ENCODE measurements at regions not wholly inside any gene's neighbourhood (a gene's known extent, or its start where the extent isn't known, plus 50 kb on each side); places are given as distances from the start of the nearest gene placed in this dataset.

DNA sequence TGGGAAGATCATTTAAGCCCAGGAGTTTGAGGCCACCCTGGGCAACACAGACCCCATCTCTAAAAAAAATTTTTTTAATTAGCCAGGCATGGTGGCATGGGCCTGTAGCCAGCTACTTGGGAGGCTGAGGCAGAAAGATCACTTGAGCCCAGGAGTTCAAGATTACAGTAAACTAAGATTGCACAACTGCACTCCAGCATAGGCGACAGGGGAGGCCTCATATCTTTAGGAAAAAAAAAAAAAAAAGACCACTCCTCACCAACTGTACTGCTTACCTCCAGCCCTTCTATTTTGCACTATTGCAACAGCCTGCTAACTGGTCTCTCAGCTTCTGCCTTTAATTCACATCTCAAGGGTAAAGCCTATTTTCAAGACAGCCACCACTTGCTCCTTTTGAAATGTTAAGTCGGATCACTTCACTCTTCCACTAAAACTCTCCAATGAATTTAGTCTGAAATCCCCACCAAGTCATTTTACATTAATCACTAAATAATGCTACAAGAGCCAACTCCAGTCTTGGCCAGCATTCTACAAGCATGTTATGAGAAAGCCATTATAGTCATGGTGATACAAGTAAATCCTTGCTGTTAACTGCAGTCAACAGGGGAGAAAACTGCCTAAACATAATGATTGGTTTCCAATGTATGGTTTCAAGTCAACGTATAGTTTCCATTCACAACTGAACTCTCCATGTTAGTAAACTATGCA, 106.0 kb downstream of the RPS29 start:
- TF ChIP-seq ZNF768 (tag by site-specific recombination; IDR thresholded peaks at IDR 0.05) (no peak), ZNF530 (tag by site-specific recombination; IDR thresholded peaks at IDR 0.05; ENCODE audit: low read depth) (no peak), ZNF214 (tag by site-specific recombination; IDR thresholded peaks at IDR 0.05; ENCODE audit: borderline replicate concordance) (no peak), ZNF600 (tag by site-specific recombination; IDR thresholded peaks at IDR 0.05) (no peak), ZIC2 (tag by site-specific recombination; IDR thresholded peaks at IDR 0.05) (no peak), ZNF791 (tag by site-specific recombination; IDR thresholded peaks at IDR 0.05) (no peak)
- TF ChIP-seq, protein P1, sequence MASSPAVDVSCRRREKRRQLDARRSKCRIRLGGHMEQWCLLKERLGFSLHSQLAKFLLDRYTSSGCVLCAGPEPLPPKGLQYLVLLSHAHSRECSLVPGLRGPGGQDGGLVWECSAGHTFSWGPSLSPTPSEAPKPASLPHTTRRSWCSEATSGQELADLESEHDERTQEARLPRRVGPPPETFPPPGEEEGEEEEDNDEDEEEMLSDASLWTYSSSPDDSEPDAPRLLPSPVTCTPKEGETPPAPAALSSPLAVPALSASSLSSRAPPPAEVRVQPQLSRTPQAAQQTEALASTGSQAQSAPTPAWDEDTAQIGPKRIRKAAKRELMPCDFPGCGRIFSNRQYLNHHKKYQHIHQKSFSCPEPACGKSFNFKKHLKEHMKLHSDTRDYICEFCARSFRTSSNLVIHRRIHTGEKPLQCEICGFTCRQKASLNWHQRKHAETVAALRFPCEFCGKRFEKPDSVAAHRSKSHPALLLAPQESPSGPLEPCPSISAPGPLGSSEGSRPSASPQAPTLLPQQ (tag by site-specific recombination; IDR thresholded peaks at IDR 0.05) = no peak
- no peaks in the 10 kb centered on the region for H3K4me1 ChIP-seq (ENCODE audit: control insufficient read depth, insufficient read depth, low read length)
- H3K27ac ChIP-seq (ENCODE audit: extremely low read depth, low read depth, low read length) = no peak overlapping the region
- ChIA-PET POLR2A (interaction anchor here (0.7 kb wide), 1 partner anchor 12 kb away, joined by 8 read pairs; no protein-coding TSS in a partner anchor), CTCF (interaction anchor here (0.8 to 1.9 kb wide), 4 partner anchors 17 to 19 kb away, joined by 3 to 6 read pairs (median 4); no protein-coding TSS in a partner anchor)
- H3K9me3 ChIP-seq (ENCODE audit: control insufficient read depth, insufficient read depth, low read depth, low read length) = no peaks in the 10 kb centered on the region
- H3K4me3 ChIP-seq (ENCODE audit: low read depth, low read length) = no peak overlapping the region
- no peaks in the 10 kb centered on the region for H3K36me3 ChIP-seq (ENCODE audit: control insufficient read depth in 2 of 2, insufficient read depth in 1 of 2, low read length in 2 of 2)

DNA sequence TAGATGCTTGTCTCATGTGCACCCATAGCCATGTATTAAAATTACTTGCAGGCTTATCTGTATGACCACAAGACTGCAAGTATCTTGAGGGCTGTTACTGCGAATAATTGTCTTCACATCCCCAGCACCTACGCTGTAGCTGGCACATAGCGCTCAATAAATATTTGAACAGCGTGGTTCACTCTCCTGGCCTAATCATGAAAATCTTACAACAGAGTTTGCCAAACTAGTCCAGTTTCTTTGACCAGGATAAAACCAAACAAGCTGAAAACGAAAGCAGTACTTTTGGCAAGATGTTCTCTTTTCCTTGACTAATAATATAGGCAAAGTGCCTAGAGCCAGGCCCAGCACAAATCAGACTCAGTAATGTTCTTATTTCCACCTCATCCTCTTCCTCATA, 106.7 kb downstream of the RPS29 start:
- no peaks in the 10 kb centered on the region for H3K4me1 ChIP-seq (ENCODE audit: control insufficient read depth, insufficient read depth, low read length)
- ChIA-PET POLR2A (interaction anchor here (0.7 kb wide), 1 partner anchor 13 kb away, joined by 8 read pairs; no protein-coding TSS in a partner anchor), CTCF (interaction anchor here (1.5 to 1.7 kb wide), 2 partner anchors 18 kb away, joined by 3 to 4 read pairs; no protein-coding TSS in a partner anchor)
- no peak overlapping the region for H3K27ac ChIP-seq (ENCODE audit: extremely low read depth, low read depth, low read length)
- no peaks in the 10 kb centered on the region for H3K36me3 ChIP-seq (ENCODE audit: control insufficient read depth in 2 of 2, insufficient read depth in 1 of 2, low read length in 2 of 2)
- no peaks in the 10 kb centered on the region for H3K9me3 ChIP-seq (ENCODE audit: control insufficient read depth, insufficient read depth, low read depth, low read length)
- H3K4me3 ChIP-seq (ENCODE audit: low read depth, low read length) = no peak overlapping the region
- TF ChIP-seq, protein P2, sequence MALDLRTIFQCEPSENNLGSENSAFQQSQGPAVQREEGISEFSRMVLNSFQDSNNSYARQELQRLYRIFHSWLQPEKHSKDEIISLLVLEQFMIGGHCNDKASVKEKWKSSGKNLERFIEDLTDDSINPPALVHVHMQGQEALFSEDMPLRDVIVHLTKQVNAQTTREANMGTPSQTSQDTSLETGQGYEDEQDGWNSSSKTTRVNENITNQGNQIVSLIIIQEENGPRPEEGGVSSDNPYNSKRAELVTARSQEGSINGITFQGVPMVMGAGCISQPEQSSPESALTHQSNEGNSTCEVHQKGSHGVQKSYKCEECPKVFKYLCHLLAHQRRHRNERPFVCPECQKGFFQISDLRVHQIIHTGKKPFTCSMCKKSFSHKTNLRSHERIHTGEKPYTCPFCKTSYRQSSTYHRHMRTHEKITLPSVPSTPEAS (tag by site-specific recombination; IDR thresholded peaks at IDR 0.05) = no peak
- TF ChIP-seq ZNF600 (tag by site-specific recombination; IDR thresholded peaks at IDR 0.05) (no peak), PRDM1 (tag by site-specific recombination; IDR thresholded peaks at IDR 0.05) (no peak), ZSCAN16 (tag by site-specific recombination; IDR thresholded peaks at IDR 0.05) (no peak), ZNF354C (tag by site-specific recombination; IDR thresholded peaks at IDR 0.05; ENCODE audit: borderline replicate concordance, low read depth) (no peak), ZNF433 (tag by site-specific recombination; IDR thresholded peaks at IDR 0.05; ENCODE audit: low read depth) (no peak), GLIS2 (tag by site-specific recombination; IDR thresholded peaks at IDR 0.05) (no peak), ZNF610 (tag by site-specific recombination; IDR thresholded peaks at IDR 0.05; ENCODE audit: borderline replicate concordance) (no peak), ZNF791 (tag by site-specific recombination; IDR thresholded peaks at IDR 0.05) (no peak), KLF7 (tag by site-specific recombination; IDR thresholded peaks at IDR 0.05; ENCODE audit: borderline replicate concordance) (no peak), ZNF155 (tag by site-specific recombination; IDR thresholded peaks at IDR 0.05) (no peak), ZNF596 (tag by site-specific recombination; IDR thresholded peaks at IDR 0.05) (no peak), WT1 (tag by site-specific recombination; IDR thresholded peaks at IDR 0.05) (no peak), ZNF658 (tag by site-specific recombination; IDR thresholded peaks at IDR 0.05) (no peak), ZNF549 (tag by site-specific recombination; IDR thresholded peaks at IDR 0.05) (no peak)
- TF ChIP-seq, protein P3, sequence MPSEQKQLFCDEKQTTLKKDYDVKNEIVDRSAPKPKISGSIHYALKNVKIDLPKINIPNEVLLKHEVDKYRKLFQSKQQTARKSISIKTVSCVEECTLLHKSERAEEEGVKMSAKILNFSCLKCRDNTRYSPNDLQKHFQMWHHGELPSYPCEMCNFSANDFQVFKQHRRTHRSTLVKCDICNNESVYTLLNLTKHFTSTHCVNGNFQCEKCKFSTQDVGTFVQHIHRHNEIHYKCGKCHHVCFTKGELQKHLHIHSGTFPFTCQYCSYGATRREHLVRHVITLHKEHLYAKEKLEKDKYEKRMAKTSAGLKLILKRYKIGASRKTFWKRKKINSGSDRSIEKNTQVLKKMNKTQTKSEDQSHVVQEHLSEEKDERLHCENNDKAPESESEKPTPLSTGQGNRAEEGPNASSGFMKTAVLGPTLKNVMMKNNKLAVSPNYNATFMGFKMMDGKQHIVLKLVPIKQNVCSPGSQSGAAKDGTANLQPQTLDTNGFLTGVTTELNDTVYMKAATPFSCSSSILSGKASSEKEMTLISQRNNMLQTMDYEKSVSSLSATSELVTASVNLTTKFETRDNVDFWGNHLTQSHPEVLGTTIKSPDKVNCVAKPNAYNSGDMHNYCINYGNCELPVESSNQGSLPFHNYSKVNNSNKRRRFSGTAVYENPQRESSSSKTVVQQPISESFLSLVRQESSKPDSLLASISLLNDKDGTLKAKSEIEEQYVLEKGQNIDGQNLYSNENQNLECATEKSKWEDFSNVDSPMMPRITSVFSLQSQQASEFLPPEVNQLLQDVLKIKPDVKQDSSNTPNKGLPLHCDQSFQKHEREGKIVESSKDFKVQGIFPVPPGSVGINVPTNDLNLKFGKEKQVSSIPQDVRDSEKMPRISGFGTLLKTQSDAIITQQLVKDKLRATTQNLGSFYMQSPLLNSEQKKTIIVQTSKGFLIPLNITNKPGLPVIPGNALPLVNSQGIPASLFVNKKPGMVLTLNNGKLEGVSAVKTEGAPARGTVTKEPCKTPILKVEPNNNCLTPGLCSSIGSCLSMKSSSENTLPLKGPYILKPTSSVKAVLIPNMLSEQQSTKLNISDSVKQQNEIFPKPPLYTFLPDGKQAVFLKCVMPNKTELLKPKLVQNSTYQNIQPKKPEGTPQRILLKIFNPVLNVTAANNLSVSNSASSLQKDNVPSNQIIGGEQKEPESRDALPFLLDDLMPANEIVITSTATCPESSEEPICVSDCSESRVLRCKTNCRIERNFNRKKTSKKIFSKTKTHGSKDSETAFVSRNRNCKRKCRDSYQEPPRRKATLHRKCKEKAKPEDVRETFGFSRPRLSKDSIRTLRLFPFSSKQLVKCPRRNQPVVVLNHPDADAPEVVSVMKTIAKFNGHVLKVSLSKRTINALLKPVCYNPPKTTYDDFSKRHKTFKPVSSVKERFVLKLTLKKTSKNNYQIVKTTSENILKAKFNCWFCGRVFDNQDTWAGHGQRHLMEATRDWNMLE (tag by site-specific recombination; conservative IDR thresholded peaks at IDR 0.05; ENCODE audit: low read depth) = no peak
- TF ChIP-seq, protein P4, sequence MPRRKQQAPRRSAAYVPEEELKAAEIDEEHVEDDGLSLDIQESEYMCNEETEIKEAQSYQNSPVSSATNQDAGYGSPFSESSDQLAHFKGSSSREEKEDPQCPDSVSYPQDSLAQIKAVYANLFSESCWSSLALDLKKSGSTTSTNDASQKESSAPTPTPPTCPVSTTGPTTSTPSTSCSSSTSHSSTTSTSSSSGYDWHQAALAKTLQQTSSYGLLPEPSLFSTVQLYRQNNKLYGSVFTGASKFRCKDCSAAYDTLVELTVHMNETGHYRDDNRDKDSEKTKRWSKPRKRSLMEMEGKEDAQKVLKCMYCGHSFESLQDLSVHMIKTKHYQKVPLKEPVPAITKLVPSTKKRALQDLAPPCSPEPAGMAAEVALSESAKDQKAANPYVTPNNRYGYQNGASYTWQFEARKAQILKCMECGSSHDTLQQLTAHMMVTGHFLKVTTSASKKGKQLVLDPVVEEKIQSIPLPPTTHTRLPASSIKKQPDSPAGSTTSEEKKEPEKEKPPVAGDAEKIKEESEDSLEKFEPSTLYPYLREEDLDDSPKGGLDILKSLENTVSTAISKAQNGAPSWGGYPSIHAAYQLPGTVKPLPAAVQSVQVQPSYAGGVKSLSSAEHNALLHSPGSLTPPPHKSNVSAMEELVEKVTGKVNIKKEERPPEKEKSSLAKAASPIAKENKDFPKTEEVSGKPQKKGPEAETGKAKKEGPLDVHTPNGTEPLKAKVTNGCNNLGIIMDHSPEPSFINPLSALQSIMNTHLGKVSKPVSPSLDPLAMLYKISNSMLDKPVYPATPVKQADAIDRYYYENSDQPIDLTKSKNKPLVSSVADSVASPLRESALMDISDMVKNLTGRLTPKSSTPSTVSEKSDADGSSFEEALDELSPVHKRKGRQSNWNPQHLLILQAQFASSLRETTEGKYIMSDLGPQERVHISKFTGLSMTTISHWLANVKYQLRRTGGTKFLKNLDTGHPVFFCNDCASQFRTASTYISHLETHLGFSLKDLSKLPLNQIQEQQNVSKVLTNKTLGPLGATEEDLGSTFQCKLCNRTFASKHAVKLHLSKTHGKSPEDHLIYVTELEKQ (tag by site-specific recombination; IDR thresholded peaks at IDR 0.05; ENCODE audit: borderline replicate concordance) = no peak
